ENCODE measurements at regions not wholly inside any gene's neighbourhood (a gene's known extent, or its start where the extent isn't known, plus 50 kb on each side); places are given as distances from the start of the nearest gene placed in this dataset.

GRCh38 chr1:199759268-199759730 lies 268.2 kb upstream of the NR5A2 start:
- no peaks in the 10 kb centered on the region for H3K36me3 Mint-ChIP-seq (ENCODE audit: unreplicated experiment)
- TF ChIP-seq CTCF (IDR thresholded peaks at IDR 0.05) = no peak
- peaks cover 7% of the 10 kb centered on the region for H3K4me1 Mint-ChIP-seq (ENCODE audit: unreplicated experiment)
- no peak for DNase-seq (ENCODE audit: extremely low spot score, unreplicated experiment)
- H3K27me3 Mint-ChIP-seq (ENCODE audit: unreplicated experiment) = peaks cover 6% of the 10 kb centered on the region
- no peak overlapping the region for H3K27ac Mint-ChIP-seq (ENCODE audit: unreplicated experiment)
- H3K9me3 Mint-ChIP-seq (ENCODE audit: unreplicated experiment) = no peaks in the 10 kb centered on the region
- no peak overlapping the region for H3K4me3 Mint-ChIP-seq (ENCODE audit: unreplicated experiment)

- H3K27me3 Mint-ChIP-seq (ENCODE audit: unreplicated experiment) = no peaks in the 10 kb centered on the region
- no peak overlapping the region for H3K27ac Mint-ChIP-seq (ENCODE audit: unreplicated experiment)
- no peak overlapping the region for H3K4me3 Mint-ChIP-seq (ENCODE audit: unreplicated experiment)
- DNase-seq (ENCODE audit: extremely low spot score, unreplicated experiment) = no peak
- H3K4me1 Mint-ChIP-seq (ENCODE audit: unreplicated experiment) = peaks cover 7% of the 10 kb centered on the region
- H3K9me3 Mint-ChIP-seq (ENCODE audit: unreplicated experiment) = peaks cover 19% of the 10 kb centered on the region
- TF ChIP-seq CTCF (IDR thresholded peaks at IDR 0.05) = no peak
- H3K36me3 Mint-ChIP-seq (ENCODE audit: unreplicated experiment) = peaks cover 5% of the 10 kb centered on the region
Observed at GRCh38 chr1:199762572-199762971, 264.9 kb upstream of the NR5A2 start.

- Mint-ChIP-seq H3K27ac (ENCODE audit: unreplicated experiment) (no peak overlapping the region), H3K4me1 (ENCODE audit: unreplicated experiment) (no peaks in the 10 kb centered on the region), H3K9me3 (ENCODE audit: unreplicated experiment) (peaks cover 29% of the 10 kb centered on the region), H3K4me3 (ENCODE audit: unreplicated experiment) (no peak overlapping the region), H3K27me3 (ENCODE audit: unreplicated experiment) (peaks cover 6% of the 10 kb centered on the region), H3K36me3 (ENCODE audit: unreplicated experiment) (peaks cover 5% of the 10 kb centered on the region)
- no peak for DNase-seq (ENCODE audit: extremely low spot score, unreplicated experiment)
- no peak for TF ChIP-seq CTCF (IDR thresholded peaks at IDR 0.05)
Observed at GRCh38 chr1:199766218-199766792, 261.2 kb upstream of the NR5A2 start.

GRCh38 chr1:199767700-199768099 lies 259.8 kb upstream of the NR5A2 start:
- no peak overlapping the region for H3K4me3 Mint-ChIP-seq (ENCODE audit: unreplicated experiment)

More at GRCh38 chr1:199767700-199768099, 259.8 kb upstream of the NR5A2 start:
- H3K9me3 Mint-ChIP-seq (ENCODE audit: unreplicated experiment) = peaks cover 29% of the 10 kb centered on the region
- H3K4me1 Mint-ChIP-seq (ENCODE audit: unreplicated experiment) = no peaks in the 10 kb centered on the region
- no peak for TF ChIP-seq CTCF (IDR thresholded peaks at IDR 0.05)
- H3K36me3 Mint-ChIP-seq (ENCODE audit: unreplicated experiment) = peaks cover 5% of the 10 kb centered on the region
- H3K27me3 Mint-ChIP-seq (ENCODE audit: unreplicated experiment) = peaks cover 6% of the 10 kb centered on the region
- no peak overlapping the region for H3K27ac Mint-ChIP-seq (ENCODE audit: unreplicated experiment)
- DNase-seq (ENCODE audit: extremely low spot score, unreplicated experiment) = no peak
